HG03097 (cell line): ENCODE measurements at regions not wholly inside any gene's neighbourhood (a gene's known extent, or its start where the extent isn't known, plus 50 kb on each side); places are given as distances from the start of the nearest gene placed in this dataset.

Experiments
- ATAC-seq: cut with Tn5 transposase; IDR thresholded peaks from one replicate; pipeline ENCODE4 v1.9.1; 2021; ENCODE audit not compliant: unreplicated experiment, low FRiP score

DNA sequence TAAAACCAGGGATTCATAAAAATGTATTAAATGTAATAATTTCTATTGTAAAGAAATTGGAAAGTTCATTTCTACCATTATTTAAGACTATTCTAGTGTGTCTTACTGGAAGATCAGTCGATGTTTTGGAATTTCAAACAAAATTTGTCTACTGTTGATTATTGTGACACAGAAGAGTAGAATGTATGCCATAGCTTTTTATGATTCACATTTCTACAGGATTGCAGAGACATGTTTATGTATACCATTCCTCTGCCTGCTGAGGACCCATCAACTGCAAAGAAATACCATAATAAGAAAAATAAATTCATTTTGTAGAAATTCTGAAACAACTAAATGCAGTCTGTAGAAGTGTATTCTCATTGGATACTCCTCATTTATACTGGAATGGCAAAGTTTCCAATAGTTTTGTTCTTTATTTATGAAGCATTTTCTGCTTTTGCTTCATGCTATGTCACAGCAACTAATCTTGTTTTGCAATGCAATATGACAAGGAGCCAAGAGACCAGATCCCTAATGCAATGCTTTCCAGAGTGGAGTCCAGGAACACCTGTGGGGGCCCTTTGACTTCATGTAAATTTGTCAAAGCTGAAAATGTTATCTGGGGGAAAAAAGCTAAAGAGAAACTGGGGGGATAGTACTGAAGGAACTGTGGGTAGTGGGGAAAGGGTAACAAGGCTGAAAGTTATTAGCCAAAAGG, 172.9 kb upstream of the LRIG3 start:
- ATAC-seq, result no peak

- ATAC-seq, result no peak
These were observed 168.4 kb upstream of the LRIG3 start for GRCh38 chr12:59088673-59089072.

GRCh38 chr12:59087691-59088090, 167.4 kb upstream of the LRIG3 start:
- no peak for ATAC-seq

DNA sequence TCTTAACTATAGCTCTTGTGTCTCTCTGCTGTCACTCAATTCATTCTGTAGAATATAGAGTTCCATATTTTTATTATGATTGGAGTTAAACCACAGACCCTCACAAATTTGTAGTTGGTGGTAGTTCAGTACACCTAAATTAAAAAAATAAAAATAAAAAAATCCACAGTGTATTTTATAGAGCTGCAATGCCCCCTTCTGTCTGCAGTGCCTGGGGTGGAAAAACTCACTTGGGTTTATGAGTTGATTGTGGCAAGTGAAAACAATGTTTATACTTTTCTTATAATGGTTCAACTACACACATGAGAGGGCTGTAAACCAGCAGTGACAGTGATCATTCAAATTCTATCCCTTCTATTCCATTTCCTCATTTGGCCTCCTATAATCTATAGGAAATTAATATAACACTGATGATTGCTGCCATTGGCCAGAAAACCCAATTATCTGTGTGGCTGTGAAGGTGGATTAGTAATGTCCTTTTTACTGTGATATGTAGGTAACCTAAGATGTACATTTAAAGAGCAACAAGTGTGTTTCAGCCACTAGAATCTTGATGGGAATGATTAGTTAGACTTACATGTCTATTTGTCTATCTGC, 166.9 kb upstream of the LRIG3 start:
- no peak for ATAC-seq

DNA sequence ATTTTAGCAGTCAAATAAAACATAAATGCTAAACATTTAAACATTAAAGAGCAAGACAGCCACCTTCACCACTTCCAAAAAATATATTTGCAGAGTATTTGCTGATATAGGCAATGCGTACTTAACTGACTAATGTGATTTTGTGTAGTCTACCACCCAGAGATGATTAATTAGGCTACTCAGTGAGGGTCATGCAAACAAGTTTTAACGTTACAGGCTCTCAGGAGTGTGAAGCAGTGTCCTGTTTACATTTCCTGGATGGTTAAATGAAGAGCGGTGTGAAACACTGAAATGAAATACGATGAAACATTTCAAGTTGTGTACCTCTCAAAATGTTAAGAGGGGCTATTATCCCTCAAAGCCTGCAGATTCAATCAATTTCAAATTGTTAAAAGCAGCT, 165.8 kb upstream of the LRIG3 start:
- ATAC-seq, result no peak

DNA sequence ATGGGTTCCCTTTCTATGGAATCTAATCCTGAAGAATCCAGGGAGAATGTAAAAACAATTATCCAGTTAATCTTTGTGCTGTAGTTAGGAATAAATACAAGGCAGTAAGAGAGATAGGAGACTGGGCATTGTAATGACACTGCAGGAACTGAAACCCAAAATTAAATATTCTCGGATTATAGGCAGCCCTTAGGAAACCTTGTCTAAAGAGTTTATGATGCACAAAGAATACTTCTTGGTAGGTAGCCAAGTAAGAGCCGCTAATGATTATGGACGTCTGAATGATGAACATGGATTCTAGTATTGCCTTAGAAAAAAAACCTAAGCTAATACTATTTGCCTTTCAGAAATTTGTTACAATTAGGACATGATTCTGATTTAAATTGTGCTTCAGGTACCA, 165.4 kb upstream of the LRIG3 start:
- ATAC-seq, result no peak

DNA sequence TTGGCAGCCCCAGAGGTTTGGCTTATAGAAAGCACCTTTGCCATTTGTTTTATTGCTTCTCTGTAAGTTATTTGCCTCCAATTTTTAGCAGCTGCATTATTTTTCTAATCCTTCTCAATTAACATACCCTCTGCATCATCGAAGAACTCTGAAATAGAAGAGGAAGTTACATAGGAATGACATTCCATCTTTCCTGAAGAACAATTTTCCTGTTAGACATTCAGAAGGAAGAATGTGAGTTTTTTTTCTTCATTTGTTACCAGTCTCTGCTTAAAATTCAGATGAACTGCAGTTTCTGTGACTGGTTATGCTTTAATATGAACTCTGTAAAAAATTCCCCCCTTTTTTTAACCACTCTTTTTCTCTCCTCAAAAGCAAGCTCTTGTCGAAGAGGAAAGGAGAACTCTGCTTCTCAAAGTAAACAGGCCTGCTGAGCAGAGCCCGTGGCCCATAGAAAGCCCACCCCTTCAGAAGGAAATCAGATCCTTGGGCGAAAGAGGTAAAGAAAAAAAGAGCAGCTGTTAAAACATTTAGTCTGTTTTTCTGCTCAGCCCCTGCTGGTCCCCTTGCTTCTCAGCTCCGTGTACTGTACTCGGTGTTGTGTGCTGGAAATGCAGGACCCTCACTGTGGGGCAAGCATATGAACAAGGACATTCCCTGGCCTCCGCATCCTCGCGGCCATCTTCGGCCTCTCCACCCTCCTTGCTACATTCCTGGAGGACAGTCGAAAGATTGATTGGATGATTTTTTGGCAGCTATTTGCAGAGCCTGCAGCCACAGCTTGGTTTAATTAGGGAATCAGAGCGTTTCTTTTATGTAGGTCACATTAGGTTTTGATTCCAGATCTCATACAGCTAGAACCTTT, 164.4 kb upstream of the LRIG3 start:
- no peak for ATAC-seq

DNA sequence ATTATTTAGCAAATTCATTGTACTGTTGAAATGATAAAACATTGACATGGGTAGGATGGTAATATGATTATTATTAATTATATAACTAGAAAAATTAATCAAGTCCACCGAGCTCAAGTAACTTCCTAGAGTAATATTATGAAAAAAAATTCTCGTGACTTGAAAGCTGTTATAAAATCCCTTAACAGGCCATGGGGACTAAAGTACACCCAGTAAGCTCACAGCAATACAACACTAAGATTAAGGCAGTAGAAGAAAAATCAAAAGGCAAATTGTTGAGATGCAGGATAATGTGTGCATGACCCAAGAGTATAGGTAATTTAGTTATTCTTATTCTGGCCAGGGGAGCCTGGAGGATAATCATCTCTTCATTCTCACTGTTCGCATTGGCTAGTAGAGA, 162.6 kb upstream of the LRIG3 start:
- no peak for ATAC-seq

- ATAC-seq, result no peak
These were observed 159.8 kb upstream of the LRIG3 start for GRCh38 chr12:59080101-59080500.

DNA sequence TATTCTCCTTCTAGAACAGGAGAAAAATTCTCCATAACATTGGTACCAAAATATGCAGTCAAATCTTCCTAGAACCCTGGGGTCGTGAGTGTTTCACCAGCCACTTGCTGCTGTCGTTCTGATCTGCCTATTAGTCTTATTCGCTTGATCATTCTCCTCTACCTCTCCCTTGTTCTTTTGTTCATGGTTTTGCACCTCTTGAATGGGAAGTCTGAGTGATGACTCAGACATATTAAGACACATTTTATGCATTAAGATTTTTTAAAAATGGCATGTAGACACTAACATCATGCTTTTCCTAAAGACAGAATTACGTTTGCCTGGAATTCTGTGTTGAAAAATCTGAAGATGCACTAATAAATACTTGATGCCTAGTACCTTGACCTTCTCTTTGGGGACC, 159.2 kb upstream of the LRIG3 start:
- no peak for ATAC-seq

DNA sequence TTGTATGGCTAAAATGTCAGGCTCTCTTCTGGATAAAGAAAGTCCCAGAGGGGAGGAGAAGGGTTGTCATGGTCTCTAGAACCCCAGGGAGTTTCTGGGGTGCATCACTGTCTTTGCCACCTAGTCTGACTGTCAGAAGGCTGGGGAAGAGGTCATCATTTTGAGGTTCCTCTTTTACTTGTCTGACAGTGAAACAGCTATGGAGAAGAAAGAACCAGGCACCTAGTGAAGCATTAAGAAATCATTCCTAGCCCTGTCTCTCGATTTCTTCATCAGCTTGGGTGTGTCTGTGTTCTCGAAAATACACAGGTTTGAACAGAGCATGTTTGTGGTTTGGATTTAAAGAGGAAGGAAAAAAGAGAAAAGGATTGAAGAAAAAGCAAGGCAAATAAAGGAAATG, 158.7 kb upstream of the LRIG3 start:
- no peak for ATAC-seq

- ATAC-seq, result no peak
These were observed 157.5 kb upstream of the LRIG3 start for GRCh38 chr12:59077575-59078426.

DNA sequence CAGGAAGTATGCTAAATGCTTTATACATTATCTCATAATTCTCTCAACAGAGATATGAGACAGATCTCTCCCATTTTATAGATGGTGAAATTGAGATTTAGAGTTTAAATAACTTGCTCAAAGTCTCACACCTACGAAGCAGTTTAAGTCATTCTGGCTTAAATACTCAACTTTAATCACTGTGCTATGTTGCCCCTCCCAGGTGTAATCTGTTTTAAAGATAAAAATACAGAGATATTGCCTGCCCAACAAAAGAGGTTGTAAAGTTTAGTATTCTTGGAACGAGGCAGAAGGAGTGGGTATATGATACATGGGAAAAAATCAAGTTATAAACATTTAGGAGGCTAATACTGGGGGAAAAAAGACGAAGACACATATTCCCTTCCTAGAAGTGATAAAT, 156.8 kb upstream of the LRIG3 start:
- ATAC-seq, result no peak

- ATAC-seq, result no peak
These were observed 156.3 kb upstream of the LRIG3 start for GRCh38 chr12:59076622-59077021.

DNA sequence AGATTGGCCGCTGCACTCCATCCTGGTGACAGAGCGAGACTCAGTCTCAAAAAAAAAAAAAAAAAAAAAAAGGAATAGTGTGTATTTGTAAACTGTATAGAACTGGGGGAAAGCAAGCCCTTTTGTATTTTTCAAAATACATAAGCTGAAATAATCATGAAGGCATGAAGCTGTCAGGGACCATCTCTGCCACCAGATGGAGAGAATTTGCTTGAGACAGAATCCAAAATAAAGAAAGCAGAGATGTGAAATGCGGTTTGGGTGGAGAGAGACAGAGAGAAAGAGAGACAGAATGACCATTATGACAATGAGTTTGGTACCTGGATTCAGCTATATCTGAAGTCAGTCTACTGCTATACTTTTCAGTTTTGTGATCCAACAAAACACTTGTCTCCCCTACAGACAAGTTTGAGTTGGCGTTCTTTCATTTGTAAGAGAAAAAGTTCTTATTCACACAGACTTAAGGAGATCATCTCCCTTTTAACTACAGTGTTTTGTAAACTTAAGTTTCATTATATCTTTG, 155.7 kb upstream of the LRIG3 start:
- ATAC-seq, result no peak

DNA sequence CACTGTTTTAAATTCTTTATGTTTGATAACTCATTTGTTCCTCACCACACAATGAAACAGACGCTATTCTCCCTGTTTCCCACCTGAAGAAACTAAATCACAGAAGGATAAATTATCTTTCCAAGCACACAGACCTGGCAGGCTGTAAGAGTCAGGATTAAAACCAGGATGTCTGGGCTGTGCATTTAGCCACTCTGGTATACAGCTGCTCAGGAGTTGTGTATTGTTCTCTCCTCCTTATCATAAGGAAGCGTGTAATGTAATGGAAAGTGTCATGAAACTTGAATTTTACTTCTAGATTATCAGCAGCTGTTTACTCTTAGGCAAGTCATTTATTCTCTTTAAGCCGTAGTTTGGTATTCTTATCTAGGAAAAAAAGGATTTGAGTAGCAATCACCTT, 154.8 kb upstream of the LRIG3 start:
- no peak for ATAC-seq

DNA sequence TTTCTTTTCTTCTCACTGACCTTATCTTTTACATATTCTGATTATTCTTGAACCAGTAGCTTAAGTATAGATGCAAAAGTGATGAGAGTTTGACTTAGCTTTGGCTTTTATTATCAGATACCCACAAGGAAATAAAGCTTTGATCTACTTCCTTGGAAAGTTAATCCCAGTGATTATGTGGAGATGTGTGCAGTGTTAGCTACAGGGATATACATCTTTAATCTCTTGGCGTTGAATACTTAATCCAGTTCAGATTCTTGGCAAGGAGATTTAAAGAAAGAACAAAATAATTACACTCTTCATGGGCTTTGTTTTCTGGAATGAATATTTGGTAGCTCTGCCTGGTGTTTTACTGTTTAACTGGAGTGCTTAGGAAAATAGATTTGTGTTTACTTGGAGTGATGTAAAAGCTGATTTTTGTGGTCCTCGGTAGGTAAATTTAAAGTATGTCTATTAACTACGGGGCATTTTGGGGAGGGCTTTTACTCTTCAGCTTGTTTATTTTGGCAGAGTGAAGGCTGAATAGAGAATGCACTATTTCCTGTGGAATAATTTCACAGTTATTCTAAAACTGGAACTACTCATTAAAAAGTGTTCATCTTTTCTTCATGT, 150.1 kb upstream of the LRIG3 start:
- ATAC-seq, result no peak

- ATAC-seq, result no peak
These were observed 149.2 kb upstream of the LRIG3 start for GRCh38 chr12:59069516-59069915.

GRCh38 chr12:59068436-59068835, 148.1 kb upstream of the LRIG3 start:
- no peak for ATAC-seq

DNA sequence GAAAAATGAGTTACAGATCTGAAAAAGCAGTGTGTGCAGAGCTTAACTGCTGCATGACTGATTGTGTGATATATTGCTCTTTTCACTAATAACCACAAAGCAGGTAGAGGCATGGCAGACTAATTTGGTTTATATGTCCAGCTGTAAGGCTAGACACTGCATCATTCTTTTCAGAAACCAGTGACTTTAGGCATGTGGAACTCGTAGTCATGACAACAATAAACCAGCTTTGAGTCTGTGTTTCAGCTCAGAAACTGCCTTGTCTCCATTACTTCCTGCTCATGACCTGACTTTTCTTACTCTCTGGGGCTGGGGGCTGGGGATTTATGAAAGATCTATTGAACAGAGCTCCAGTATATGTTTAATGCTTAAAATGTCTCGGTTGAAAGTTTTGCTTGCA, 146.8 kb upstream of the LRIG3 start:
- no peak for ATAC-seq
